Natural killer cell (primary cell): ENCODE measurements at regions not wholly inside any gene's neighbourhood (a gene's known extent, or its start where the extent isn't known, plus 50 kb on each side); places are given as distances from the start of the nearest gene placed in this dataset.

Source experiments
- ATAC-seq, 3 donors: fragments of 150-1000 bp in 2 of 3; fragments of 200-7000 bp in 1 of 3; cut with Tn5 transposase; 1 replicate in 1 of 3; 2 replicates in 2 of 3; pipeline ENCODE4 v1.10.0; 2021; ENCODE audit warnings: mild to moderate bottlenecking in 2 of 3, moderate library complexity in 2 of 3
- DNase-seq, 2 donors: peaks; one replicate each; pipeline versions ENCODE4 v3.0.0 to v3.0.0-alpha.2; 2013 to 2021; ENCODE audit warnings: mixed read lengths in 1 of 2
- H3K27ac ChIP-seq: one replicate; pipeline ENCODE4 v1.5.1; 2013; ENCODE audit warnings: mild to moderate bottlenecking, low read length
- H3K27me3 ChIP-seq: one replicate; pipeline ENCODE4 v1.6.1; 2013; ENCODE audit warnings: low read length; ENCODE audit not compliant: control insufficient read depth, insufficient read depth
- H3K36me3 ChIP-seq: one replicate; pipeline ENCODE4 v1.6.1; 2013; ENCODE audit warnings: low read length; ENCODE audit not compliant: control insufficient read depth, insufficient read depth
- H3K4me1 ChIP-seq: one replicate; pipeline ENCODE4 v1.6.1; 2013; ENCODE audit warnings: low read length; ENCODE audit not compliant: control insufficient read depth, insufficient read depth
- H3K4me3 ChIP-seq: one replicate; pipeline ENCODE4 v1.5.1; 2013; ENCODE audit warnings: low read length
- H3K9me3 ChIP-seq: one replicate; pipeline ENCODE4 v1.6.1; 2013; ENCODE audit warnings: low read length; ENCODE audit not compliant: control insufficient read depth, insufficient read depth
- H3K27ac Mint-ChIP-seq, 2 donors: one replicate each; pipeline ENCODE4 v1.8.0; 2022; ENCODE audit warnings: mild to moderate bottlenecking in 2 of 2, mixed read lengths in 2 of 2, moderate library complexity in 1 of 2
- H3K27me3 Mint-ChIP-seq, 2 donors: one replicate each; pipeline ENCODE4 v1.8.0; 2022; ENCODE audit warnings: low read depth in 2 of 2, mixed read lengths in 2 of 2
- H3K36me3 Mint-ChIP-seq: one replicate; pipeline ENCODE4 v1.8.0; 2022; ENCODE audit warnings: mixed read lengths
- H3K4me1 Mint-ChIP-seq, 2 donors: one replicate each; pipeline ENCODE4 v1.8.0; 2022; ENCODE audit warnings: mixed read lengths in 2 of 2
- H3K4me3 Mint-ChIP-seq: one replicate; pipeline ENCODE4 v1.8.0; 2022; ENCODE audit warnings: mild to moderate bottlenecking, moderate library complexity, mixed read lengths
- H3K9me3 Mint-ChIP-seq, 2 donors: one replicate each; pipeline ENCODE4 v1.8.0; 2022; ENCODE audit warnings: mixed read lengths in 2 of 2
- CTCF ChIP-seq: fragments of 200-600 bp; IDR thresholded peaks from one replicate; pipeline ENCODE4 v1.8.0; 2022; ENCODE audit warnings: antibody characterized with exemption
- WGBS: methylation state at CpG from one replicate; pipeline ENCODE4 v1.1.7; 2013; ENCODE audit warnings: missing lambda C conversion rate; ENCODE audit not compliant: insufficient coverage; 5-methylcytosine and 5-hydroxymethylcytosine counted together
- intact Hi-C: fragments of 100-400 bp; cut with micrococcal nuclease; formaldehyde crosslinking; loops from one replicate; pipeline ENCODE4 v1.14.2; 2022

GRCh38 chr6:80676386-80676785 lies 569.9 kb downstream of the BCKDHB start:
- TF ChIP-seq CTCF = no peak
- Histone ChIP-seq H3K4me1 (no peaks in the 10 kb centered on the region), H3K9me3 (no peaks in the 10 kb centered on the region), H3K27ac (no peak overlapping the region), H3K36me3 (no peaks in the 10 kb centered on the region), H3K4me3 (no peak overlapping the region), H3K27me3 (no peaks in the 10 kb centered on the region)
- Mint-ChIP-seq H3K27me3 (no peaks in the 10 kb centered on the region), H3K4me3 (no peak overlapping the region), H3K9me3 (peaks cover 0 to 7% of the 10 kb centered on the region in 2 donors), H3K27ac (no peak overlapping the region), H3K4me1 (no peaks in the 10 kb centered on the region), H3K36me3 (no peaks in the 10 kb centered on the region)
- intact Hi-C loops = no loop called here
- ATAC-seq = no peak
- DNase-seq = no peak
- 33% methylated on average over 1 of the region's 3 CpGs for WGBS

- no peak overlapping the region for H3K4me3 ChIP-seq
- no peak overlapping the region for H3K27ac ChIP-seq
- intact Hi-C loops = no loop called here
These were observed 568.2 kb downstream of the BCKDHB start for GRCh38 chr6:80674669-80675068.

GRCh38 chr6:80673367-80673766 lies 566.9 kb downstream of the BCKDHB start:
- TF ChIP-seq CTCF = no peak
- H3K4me1 Mint-ChIP-seq = no peaks in the 10 kb centered on the region
- no peaks in the 10 kb centered on the region for H3K27me3 ChIP-seq
- H3K9me3 Mint-ChIP-seq = peaks cover 2 to 8% of the 10 kb centered on the region in 2 donors
- no peaks in the 10 kb centered on the region for H3K9me3 ChIP-seq
- intact Hi-C loops = no loop called here
- no peaks in the 10 kb centered on the region for H3K27me3 Mint-ChIP-seq
- ATAC-seq = no peak
- H3K27ac ChIP-seq = no peak overlapping the region
- no peak overlapping the region for H3K4me3 Mint-ChIP-seq
- no peak overlapping the region for H3K27ac Mint-ChIP-seq
- H3K4me1 ChIP-seq = no peaks in the 10 kb centered on the region
- no peaks in the 10 kb centered on the region for H3K36me3 Mint-ChIP-seq
- H3K4me3 ChIP-seq = no peak overlapping the region
- no peaks in the 10 kb centered on the region for H3K36me3 ChIP-seq
- no peak for DNase-seq

More at GRCh38 chr6:80674669-80675068, 568.2 kb downstream of the BCKDHB start:
- TF ChIP-seq CTCF = no peak
- Histone ChIP-seq H3K9me3 (no peaks in the 10 kb centered on the region), H3K27me3 (no peaks in the 10 kb centered on the region), H3K4me1 (no peaks in the 10 kb centered on the region), H3K36me3 (no peaks in the 10 kb centered on the region)
- DNase-seq = no peak
- 78% methylated on average over 1 of the region's 1 CpG for WGBS
- no peak overlapping the region for H3K27ac Mint-ChIP-seq
- H3K4me1 Mint-ChIP-seq = no peaks in the 10 kb centered on the region
- H3K27me3 Mint-ChIP-seq = no peaks in the 10 kb centered on the region
- peaks cover 2 to 10% of the 10 kb centered on the region in 2 donors for H3K9me3 Mint-ChIP-seq
- no peaks in the 10 kb centered on the region for H3K36me3 Mint-ChIP-seq
- H3K4me3 Mint-ChIP-seq = no peak overlapping the region
- ATAC-seq = no peak

- DNase-seq (no peak), ATAC-seq (no peak)
- no peak overlapping the region for H3K27ac Mint-ChIP-seq
- Histone ChIP-seq H3K27me3 (no peaks in the 10 kb centered on the region), H3K4me3 (no peak overlapping the region), H3K4me1 (no peaks in the 10 kb centered on the region), H3K27ac (no peak overlapping the region), H3K36me3 (no peaks in the 10 kb centered on the region), H3K9me3 (no peaks in the 10 kb centered on the region)
- peaks cover 2 to 5% of the 10 kb centered on the region in 2 donors for H3K9me3 Mint-ChIP-seq
- TF ChIP-seq CTCF = no peak
- intact Hi-C loops = no loop called here
- no peaks in the 10 kb centered on the region for H3K4me1 Mint-ChIP-seq
- no peak overlapping the region for H3K4me3 Mint-ChIP-seq
- no peaks in the 10 kb centered on the region for H3K27me3 Mint-ChIP-seq
- H3K36me3 Mint-ChIP-seq = no peaks in the 10 kb centered on the region
These were observed 560.5 kb downstream of the BCKDHB start for GRCh38 chr6:80667006-80667405.
